Esophagus squamous epithelium (tissue), 5 donors: ENCODE measurements at regions not wholly inside any gene's neighbourhood (a gene's known extent, or its start where the extent isn't known, plus 50 kb on each side); places are given as distances from the start of the nearest gene placed in this dataset.

ENCODE experiments used
- DNase-seq: peaks from one replicate; lab custom pipeline; 2025; lab: John Stamatoyannopoulos, UW
- H3K27ac ChIP-seq, 4 donors: fragments of 200-600 bp; sonication (generic); one replicate each; pipeline ENCODE4 v1.5.1; 2016 to 2019; ENCODE audit warnings: mild to moderate bottlenecking in 1 of 4
- H3K27me3 ChIP-seq, 4 donors: fragments of 200-600 bp; sonication (generic); 1 replicate in 3 of 4; 2 replicates in 1 of 4; pipeline versions ENCODE4 v1.5.1 to v1.6.0; 2017 to 2021; ENCODE audit warnings: antibody characterized with exemption in 1 of 4
- H3K36me3 ChIP-seq, 3 donors: fragments of 200-600 bp; sonication (generic); one replicate each; pipeline ENCODE4 v1.5.1; 2016 to 2019
- H3K4me1 ChIP-seq, 3 donors: fragments of 200-600 bp; sonication (generic); one replicate each; pipeline ENCODE4 v1.5.1; 2017 to 2019
- H3K4me3 ChIP-seq, 4 donors: fragments of 200-600 bp; sonication (generic); 1 replicate in 3 of 4; 2 replicates in 1 of 4; pipeline ENCODE4 v1.5.1; 2016 to 2019; ENCODE audit warnings: mild to moderate bottlenecking in 2 of 4, moderate library complexity in 1 of 4
- H3K9me3 ChIP-seq, 3 donors: fragments of 200-600 bp; sonication (generic); one replicate each; pipeline ENCODE4 v1.5.1; 2016 to 2019
- POLR2A ChIP-seq, 4 donors: fragments of 450-650 bp; IDR thresholded peaks; one replicate each; pipeline ENCODE4 v1.6.1; 2017; ENCODE audit warnings: antibody characterized with exemption in 4 of 4, mild to moderate bottlenecking in 4 of 4, moderate library complexity in 3 of 4
- WGBS, 2 donors: methylation state at CpG; one replicate each; pipeline ENCODE4 v1.1.5; 2018; 5-methylcytosine and 5-hydroxymethylcytosine counted together
- intact Hi-C: fragments of 100-400 bp; cut with DNase I; formaldehyde crosslinking; loops from one replicate; pipeline ENCODE4 v1.15.0; 2022
- TF ChIP-seq, protein P1 (sequence below), 6 experiments: fragments of 450-650 bp in 4 of 6; fragments of 200-600 bp in 2 of 6; sonication (generic) in 2 of 6; IDR thresholded peaks; one replicate each; pipeline ENCODE4 v1.5.1; 2016 to 2019; ENCODE audit warnings: antibody characterized with exemption in 6 of 6, mild to moderate bottlenecking in 4 of 6, moderate library complexity in 4 of 6
- donor health status: DM: yes; HTN: yes; CAD: no.

DNA sequence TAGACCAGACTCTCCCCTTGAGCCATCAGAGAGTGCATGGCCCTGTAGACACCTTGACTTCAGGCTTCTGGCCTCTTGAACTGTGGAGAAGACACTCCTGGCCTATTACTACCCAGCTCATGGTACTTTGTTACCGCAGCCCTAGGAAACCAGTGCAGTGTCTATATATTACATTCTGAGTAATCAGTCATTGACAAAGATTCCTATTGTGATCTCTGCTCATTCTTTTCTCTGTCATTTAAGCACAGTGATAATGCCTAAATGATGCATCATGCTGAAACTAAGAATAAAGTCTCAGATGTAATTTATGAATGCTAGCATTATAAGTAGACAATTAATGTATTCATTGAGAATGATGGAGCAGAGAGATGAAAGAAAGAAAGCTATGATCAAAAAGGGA is 603.5 kb downstream of the SOCS6 start:
- no peak overlapping the region for H3K27ac ChIP-seq
- H3K4me1 ChIP-seq: no peaks in the 10 kb centered on the region

DNA sequence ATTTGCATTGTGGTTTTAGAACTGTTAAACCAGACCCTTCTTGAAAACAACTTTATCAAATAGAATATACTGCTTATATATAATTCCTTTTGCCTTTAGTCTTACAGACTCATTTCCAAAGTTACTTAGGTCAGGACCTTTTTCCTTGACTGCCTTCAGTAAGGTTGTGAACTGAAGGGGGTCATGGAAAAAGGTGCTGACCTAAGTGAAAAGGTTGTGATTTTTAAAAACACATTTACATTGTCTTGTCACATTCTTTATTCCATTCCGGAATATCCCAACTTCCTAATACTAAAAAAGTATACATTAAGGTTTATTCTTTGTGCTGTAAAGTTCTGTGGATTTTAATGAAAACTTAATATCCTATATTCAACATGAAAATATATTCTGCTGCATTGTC is 581.4 kb downstream of the SOCS6 start:
- H3K27me3 ChIP-seq: no peaks in the 10 kb centered on the region
- intact Hi-C loops: no loop called here
- H3K4me3 ChIP-seq: no peak overlapping the region
- no peak overlapping the region for H3K27ac ChIP-seq
- H3K4me1 ChIP-seq: no peaks in the 10 kb centered on the region
- peaks cover 0 to 10% (median 0%) of the 10 kb centered on the region in 3 donors for H3K9me3 ChIP-seq
- 57 to 84% methylated on average over 1 of the region's 1 CpG for WGBS, 2 donors
- no peak for DNase-seq
- no peaks in the 10 kb centered on the region for H3K36me3 ChIP-seq
- TF ChIP-seq POLR2A (IDR thresholded peaks at IDR 0.05): no peak
- TF ChIP-seq, protein P1, sequence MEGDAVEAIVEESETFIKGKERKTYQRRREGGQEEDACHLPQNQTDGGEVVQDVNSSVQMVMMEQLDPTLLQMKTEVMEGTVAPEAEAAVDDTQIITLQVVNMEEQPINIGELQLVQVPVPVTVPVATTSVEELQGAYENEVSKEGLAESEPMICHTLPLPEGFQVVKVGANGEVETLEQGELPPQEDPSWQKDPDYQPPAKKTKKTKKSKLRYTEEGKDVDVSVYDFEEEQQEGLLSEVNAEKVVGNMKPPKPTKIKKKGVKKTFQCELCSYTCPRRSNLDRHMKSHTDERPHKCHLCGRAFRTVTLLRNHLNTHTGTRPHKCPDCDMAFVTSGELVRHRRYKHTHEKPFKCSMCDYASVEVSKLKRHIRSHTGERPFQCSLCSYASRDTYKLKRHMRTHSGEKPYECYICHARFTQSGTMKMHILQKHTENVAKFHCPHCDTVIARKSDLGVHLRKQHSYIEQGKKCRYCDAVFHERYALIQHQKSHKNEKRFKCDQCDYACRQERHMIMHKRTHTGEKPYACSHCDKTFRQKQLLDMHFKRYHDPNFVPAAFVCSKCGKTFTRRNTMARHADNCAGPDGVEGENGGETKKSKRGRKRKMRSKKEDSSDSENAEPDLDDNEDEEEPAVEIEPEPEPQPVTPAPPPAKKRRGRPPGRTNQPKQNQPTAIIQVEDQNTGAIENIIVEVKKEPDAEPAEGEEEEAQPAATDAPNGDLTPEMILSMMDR (IDR thresholded peaks at IDR 0.05): no peak

More for the DNA sequence above, 603.5 kb downstream of the SOCS6 start:
- WGBS, 2 donors: 85 to 87% methylated on average over 1 of the region's 1 CpG
- TF ChIP-seq, protein P1 (IDR thresholded peaks at IDR 0.05): no peak
- TF ChIP-seq POLR2A (IDR thresholded peaks at IDR 0.05): no peak
- H3K27me3 ChIP-seq: no peaks in the 10 kb centered on the region
- no peak overlapping the region for H3K4me3 ChIP-seq
- intact Hi-C loops: no loop called here
- no peaks in the 10 kb centered on the region for H3K36me3 ChIP-seq
- no peak for DNase-seq
- H3K9me3 ChIP-seq: peaks cover 0 to 16% (median 3%) of the 10 kb centered on the region in 3 donors

DNA sequence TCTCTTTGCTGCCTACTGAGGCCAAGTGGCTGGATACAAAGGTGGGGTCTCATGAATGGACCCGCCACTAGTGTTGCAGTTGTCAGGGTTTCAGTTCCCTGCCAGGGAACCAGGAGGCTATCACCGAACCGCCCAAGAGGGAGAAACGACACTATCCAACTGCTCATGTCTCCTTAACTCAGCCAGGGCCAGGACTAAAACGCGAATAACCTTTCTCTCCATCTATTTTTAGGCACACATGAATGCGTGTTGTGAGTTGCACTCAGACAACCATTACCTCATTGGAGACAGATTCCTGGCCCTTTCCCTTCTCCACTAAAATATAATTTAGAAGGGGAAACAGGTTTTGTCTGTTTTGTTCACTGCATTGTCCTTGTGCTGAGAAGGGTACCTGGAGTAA is 559.5 kb downstream of the SOCS6 start:
- no peak for DNase-seq
- Histone ChIP-seq H3K4me1 (no peaks in the 10 kb centered on the region), H3K4me3 (no peak overlapping the region), H3K9me3 (peaks cover 0 to 6% (median 0%) of the 10 kb centered on the region in 3 donors), H3K36me3 (no peaks in the 10 kb centered on the region), H3K27me3 (no peaks in the 10 kb centered on the region), H3K27ac (no peak overlapping the region)
- 79% methylated on average over 3 to 4 of the region's 7 CpGs for WGBS, 2 donors
- intact Hi-C loops: no loop called here
- TF ChIP-seq, protein P1 (IDR thresholded peaks at IDR 0.05): no peak
- no peak for TF ChIP-seq POLR2A (IDR thresholded peaks at IDR 0.05)

DNA sequence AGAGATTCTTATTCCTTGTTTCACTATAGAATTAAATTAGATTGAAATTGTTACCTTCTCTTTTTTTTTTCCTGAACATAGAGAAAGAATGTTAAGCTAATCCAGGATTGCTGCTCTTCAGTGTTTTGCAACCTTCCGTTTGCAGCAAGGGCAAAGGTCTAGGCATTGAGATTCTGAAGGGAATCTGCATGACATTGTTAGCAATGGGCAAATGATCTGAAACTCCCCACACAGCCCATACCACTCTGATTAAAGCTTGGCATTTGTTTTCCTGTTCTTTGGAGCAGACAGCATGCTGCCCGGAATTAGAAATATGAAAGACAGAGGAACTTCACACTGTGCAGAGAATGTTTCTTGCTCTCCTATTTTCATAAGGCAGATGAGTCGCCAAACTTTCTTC is 551.8 kb downstream of the SOCS6 start:
- 65 to 72% methylated on average over 3 of the region's 3 CpGs for WGBS, 2 donors
- no peak overlapping the region for H3K27ac ChIP-seq
- no peaks in the 10 kb centered on the region for H3K4me1 ChIP-seq
- no peaks in the 10 kb centered on the region for H3K36me3 ChIP-seq
- no peak for TF ChIP-seq POLR2A (IDR thresholded peaks at IDR 0.05)
- TF ChIP-seq, protein P1 (IDR thresholded peaks at IDR 0.05): no peak
- no peak for DNase-seq
- intact Hi-C loops: no loop called here
- no peaks in the 10 kb centered on the region for H3K9me3 ChIP-seq
- no peak overlapping the region for H3K4me3 ChIP-seq
- no peaks in the 10 kb centered on the region for H3K27me3 ChIP-seq

DNA sequence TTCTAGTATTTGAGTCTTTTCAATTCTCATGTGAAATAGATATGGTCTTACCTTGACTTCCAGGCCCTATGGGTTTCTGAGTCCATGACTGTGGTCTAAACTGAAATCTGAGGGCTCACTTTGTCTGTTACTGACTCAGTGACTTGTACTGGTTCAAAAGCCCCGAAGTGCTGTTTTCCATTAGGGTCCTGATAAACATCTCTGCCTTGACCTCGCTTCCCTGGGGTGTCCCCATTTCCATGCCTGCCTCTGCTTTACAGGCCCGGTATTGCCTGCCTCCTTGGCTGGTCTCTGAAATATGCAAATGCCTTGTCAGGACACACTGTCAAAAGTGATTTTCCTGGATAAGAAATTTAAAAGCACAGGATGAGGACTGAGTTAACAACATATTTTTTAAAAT is 538.8 kb downstream of the SOCS6 start:
- Histone ChIP-seq H3K4me1 (no peaks in the 10 kb centered on the region), H3K4me3 (no peak overlapping the region), H3K27me3 (no peaks in the 10 kb centered on the region), H3K9me3 (no peaks in the 10 kb centered on the region), H3K36me3 (no peaks in the 10 kb centered on the region), H3K27ac (no peak overlapping the region)
- 48 to 79% methylated on average over 3 of the region's 3 CpGs for WGBS, 2 donors
- DNase-seq: no peak
- TF ChIP-seq, protein P1 (IDR thresholded peaks at IDR 0.05): no peak
- no peak for TF ChIP-seq POLR2A (IDR thresholded peaks at IDR 0.05)
- intact Hi-C loops: no loop called here
